Fibroblast of skin of left quadriceps (primary cell): ENCODE measurements at regions not wholly inside any gene's neighbourhood (a gene's known extent, or its start where the extent isn't known, plus 50 kb on each side); places are given as distances from the start of the nearest gene placed in this dataset.
"Not testable (repeated sequence)": the region's sequence is repeated elsewhere in the genome, so short reads cannot be mapped to it uniquely, and the experiment has no call there.

ENCODE experiments used
- DNase-seq, 2 experiments: peaks; one replicate each; pipeline ENCODE4 v3.0.0-alpha.2; 2013; ENCODE audit warnings: low read depth in 2 of 2

DNA sequence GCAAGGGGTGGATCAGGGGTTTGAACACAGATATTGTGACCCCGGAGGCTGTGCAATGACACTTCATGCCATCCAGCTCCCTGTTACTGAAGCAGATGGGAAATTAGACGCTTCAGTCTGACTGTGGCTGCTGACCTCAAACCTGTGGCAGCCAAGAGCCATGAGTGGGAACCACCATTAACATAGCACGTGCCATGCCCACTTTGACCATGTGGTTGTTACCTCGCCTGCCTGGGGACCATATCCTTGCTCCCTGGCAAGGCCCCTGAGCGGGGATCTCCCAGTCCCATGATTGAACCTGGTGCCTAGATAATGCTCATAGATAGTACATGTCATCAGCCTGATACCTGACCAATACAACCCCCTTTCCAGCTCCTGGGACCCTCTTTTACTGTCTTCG, 68.9 kb downstream of the CYP26B1 start:
- DNase-seq, result no peak

- DNase-seq, result no peak
Measured at GRCh38 chr2:72077702-72078169, 69.9 kb downstream of the CYP26B1 start.

DNA sequence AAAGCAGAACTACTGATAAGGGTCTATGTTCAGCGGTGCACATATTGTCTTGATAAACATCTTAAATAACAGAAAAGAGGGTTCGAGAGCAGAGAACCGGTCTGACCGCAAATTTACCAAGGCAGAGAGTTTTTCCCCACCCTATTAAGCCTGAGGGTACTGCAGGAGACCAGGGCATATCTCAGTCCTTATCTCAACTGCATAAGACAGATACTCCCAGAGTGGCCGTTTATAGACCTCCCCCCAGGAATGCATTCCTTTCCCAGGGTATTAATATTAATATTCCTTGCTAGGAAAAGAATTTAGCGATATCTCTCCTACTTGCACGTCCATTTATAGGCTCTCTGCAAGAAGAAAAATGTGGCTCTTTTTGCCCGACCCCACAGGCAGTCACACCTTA, 74.3 kb downstream of the CYP26B1 start:
- DNase-seq, result not testable (repeated sequence)

DNA sequence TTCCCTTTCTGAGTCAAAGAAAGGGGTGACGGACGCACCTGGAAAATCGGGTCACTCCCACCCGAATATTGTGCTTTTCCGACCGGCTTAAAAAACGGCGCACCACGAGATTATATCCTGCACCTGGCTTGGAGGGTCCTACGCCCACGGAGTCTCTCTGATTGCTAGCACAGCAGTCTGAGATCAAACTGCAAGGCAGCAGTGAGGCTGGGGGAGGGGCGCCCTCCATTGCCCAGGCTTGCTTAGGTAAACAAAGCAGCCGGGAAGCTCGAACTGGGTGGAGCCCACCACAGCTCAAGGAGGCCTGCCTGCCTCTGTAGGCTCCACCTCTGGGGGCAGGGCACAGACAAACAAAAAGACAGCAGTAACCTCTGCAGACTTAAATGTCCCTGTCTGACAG, 83.5 kb downstream of the CYP26B1 start:
- DNase-seq, result not testable (repeated sequence)

DNA sequence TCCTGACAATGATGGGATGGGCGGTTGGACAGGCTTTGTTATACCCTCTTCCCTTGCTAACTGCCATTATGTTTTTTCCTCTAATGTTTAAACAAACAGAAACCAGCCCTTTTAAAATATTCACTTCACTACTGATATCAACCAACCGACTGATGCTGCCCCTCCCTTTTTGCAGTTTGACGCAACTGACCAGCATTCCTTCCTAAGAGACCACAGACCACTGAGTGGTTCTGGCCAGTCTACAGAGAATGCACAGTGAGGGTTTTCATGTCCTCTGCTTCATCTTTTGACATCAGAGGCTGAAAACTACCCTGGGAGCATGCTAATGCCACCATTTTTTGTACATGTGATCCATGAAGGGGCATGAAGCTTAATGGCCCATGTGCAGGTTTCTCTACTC, 85.3 kb downstream of the CYP26B1 start:
- no peak for DNase-seq

DNA sequence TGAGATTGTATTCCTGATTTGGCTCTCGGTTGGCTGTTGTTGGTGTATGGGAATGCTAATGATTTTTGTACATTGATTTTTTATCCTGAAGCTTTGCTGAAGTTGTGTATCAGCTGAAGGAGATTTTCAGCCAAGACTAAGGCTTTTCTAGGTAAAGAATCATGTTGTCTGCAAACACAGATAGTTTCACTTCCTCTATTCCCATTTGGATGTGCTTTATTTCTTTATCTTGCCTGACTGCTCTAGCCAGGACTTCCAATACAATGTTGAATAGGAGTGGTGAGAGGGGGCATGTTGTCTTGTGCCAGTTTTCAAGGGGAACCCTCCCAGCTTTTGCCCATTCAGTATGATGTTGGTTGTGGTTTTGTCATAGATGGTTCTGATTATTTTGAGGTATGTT, 90.4 kb downstream of the CYP26B1 start:
- no peak for DNase-seq

DNA sequence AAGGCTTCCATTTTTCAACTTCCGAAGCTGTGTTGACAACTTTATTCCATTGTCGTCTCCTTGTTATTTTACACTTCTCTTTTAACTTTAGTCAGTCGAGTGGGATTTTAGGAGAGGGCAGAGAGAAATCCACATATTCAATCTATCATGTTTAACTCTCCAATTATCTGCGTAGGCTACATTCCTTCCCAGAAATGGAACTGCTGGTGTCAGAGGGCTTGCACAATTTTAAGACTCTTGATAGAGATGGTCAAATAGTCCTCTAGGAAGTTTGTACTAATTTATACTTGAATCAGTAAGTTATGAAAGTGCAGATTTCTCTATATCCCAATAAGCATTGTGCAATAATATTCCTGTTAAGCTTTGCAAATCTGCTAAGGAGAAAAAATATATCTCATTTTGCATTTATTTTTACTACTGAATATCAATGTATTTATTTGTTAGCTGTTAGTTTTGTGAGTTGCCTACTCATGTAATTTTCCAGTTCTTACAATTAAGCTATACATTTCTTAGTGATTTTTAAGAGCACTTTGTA, 95.6 kb downstream of the CYP26B1 start:
- peak; percentile 25 to 31 for DNase-seq

DNA sequence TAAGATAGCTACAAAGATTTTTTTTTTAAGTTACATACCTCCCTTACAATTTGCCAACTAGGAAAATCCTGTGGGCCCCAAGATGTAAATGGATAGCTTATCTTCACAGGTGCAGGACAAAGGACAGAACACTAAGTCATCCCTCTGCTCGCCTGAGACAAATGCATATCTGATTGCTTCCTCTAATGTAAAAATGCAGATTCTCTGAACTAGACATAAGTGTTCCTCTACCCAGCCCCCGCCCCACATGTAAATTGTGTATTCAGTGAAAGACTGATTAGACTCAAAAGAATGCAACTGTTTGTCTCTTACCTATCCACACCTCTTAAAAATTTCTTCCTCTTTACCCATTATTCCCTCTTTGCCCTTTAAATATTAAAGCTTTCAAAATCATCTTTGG, 96.5 kb downstream of the CYP26B1 start:
- no peak for DNase-seq

DNA sequence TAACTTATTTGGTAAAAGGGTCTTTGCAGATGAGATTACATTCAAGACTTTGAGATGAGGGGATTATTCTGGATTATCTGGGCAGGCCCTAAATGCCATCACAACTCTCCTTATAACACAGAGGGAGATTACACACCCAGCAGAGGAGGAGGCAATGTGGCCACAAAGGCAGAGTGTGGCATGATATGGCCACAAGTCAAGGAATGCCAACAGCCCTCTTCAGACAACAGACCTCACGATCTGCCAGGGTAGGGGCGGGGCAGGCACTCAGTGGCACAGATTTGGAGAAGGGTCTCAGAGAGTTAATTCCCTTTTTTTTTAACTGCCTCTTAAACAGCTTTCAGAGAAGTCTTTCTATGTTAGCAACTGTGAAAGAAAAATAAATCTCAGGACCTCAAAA, 96.9 kb downstream of the CYP26B1 start:
- DNase-seq, result no peak

- no peak for DNase-seq
Measured at GRCh38 chr2:72048881-72049477, 98.7 kb downstream of the CYP26B1 start.

- DNase-seq, result no peak
Measured at GRCh38 chr2:72043985-72044384, 103.7 kb downstream of the CYP26B1 start.

DNA sequence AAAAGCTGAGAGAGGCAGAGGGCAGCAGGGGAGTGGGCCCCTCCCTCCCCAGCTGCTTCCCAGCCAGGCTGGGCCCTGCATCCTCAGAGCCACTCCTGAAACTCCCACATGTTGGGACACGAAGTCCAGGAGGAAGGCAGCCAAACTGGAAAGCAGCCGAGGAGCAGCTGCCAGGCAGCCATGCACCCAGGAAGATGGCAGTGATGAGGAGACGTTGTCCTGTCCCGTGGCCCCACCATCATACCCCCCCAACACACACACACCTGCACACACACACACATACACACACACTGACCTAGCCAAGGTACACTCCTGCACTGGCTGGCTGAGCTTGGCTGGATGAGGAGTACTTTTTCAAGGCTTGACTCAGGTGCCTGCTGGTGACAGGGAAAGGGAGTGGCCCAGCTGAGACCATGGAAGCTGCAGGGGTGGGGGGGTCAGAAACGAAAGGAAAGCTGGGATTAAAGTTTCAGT, 106.0 kb downstream of the CYP26B1 start:
- DNase-seq, result no peak

- DNase-seq, result peak in 1 of 2 experiments; percentile 1
Measured at GRCh38 chr2:72040629-72041571, 106.8 kb downstream of the CYP26B1 start.

GRCh38 chr2:72038524-72038923, 109.1 kb downstream of the CYP26B1 start:
- DNase-seq, result no peak

- DNase-seq, result no peak
Measured at GRCh38 chr2:72037261-72037666, 110.4 kb downstream of the CYP26B1 start.

DNA sequence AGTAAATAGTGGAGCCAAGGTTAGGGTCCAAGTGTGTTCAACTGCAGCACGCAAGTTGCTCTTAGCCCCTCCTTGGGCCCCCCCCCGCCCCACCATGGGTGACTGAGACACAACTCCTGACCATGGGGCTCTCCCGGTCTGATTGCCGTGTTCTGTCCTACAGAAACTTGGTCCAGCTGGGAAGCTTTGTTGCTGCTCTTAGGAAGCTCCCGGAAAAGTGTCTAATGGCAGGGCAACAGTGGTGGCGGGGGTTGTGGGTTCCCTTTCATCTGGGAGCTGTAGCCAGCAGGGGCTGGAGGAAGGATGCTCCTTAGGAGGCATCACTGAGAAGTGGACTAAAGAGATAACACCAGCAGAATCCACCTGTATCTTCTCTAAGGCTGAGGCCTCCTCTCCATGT, 111.1 kb downstream of the CYP26B1 start:
- no peak for DNase-seq

DNA sequence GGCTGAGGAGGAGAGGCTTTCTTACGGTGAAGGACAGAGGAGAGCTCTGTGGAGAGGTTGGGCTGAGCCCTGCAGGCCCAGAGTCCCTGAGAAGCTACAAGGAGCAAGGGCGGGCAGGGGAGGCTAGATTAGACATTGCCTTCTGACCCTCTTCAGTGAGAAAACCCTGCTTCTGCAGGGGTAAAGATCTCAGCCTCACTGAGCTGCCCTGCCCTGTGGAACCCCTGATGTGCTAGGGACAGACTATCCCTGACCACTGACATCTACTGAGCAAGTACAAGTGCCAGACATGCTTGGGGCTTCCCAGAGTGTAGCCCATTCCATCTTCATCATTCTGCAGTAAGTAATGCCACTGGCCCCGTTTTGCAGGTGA, 111.5 kb downstream of the CYP26B1 start:
- no peak for DNase-seq

GRCh38 chr2:72035518-72036172, 112.0 kb downstream of the CYP26B1 start:
- DNase-seq, result no peak

DNA sequence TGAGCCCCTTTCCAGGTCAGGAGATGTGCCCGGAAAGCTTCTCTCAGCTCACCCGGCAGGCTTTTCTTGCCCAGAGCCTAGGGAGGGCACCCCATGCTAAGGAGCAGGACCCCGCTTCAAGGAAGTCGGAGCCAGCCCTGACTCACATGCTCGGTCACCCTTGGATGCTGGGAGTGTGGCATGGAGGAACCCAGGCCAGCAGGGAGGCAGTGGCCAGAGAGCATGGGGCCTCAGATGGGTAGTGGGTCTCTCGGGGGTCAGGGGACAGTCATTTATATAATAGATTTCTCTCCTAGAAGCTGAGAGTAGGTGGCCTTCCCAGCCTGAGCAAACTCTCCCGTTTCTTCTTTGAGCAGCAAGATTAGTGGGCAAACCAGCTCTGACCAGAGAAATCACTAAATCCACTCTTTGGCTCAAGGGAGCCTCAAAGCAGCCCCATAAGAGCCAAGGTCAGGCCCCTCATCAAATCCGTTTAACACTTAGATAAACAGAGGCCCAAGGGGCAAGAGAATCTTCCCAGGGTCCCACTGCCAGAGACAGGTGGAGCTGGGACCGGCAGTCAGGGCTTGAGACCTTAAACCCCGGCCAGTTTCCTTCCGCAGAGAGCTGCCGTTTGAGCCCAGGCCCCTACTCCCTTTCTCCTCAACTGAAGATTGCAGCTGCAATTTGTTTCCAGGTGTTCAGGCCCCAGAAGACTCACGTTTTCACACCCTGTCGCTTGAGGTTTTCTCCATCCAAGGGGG, 113.1 kb downstream of the CYP26B1 start:
- DNase-seq, result no peak

GRCh38 chr2:72033636-72034035, 114.0 kb downstream of the CYP26B1 start:
- DNase-seq, result no peak

- DNase-seq, result no peak
Measured at GRCh38 chr2:72032481-72033041, 115.1 kb downstream of the CYP26B1 start.
